ENCODE measurements at regions not wholly inside any gene's neighbourhood (a gene's known extent, or its start where the extent isn't known, plus 50 kb on each side); places are given as distances from the start of the nearest gene placed in this dataset.

DNA sequence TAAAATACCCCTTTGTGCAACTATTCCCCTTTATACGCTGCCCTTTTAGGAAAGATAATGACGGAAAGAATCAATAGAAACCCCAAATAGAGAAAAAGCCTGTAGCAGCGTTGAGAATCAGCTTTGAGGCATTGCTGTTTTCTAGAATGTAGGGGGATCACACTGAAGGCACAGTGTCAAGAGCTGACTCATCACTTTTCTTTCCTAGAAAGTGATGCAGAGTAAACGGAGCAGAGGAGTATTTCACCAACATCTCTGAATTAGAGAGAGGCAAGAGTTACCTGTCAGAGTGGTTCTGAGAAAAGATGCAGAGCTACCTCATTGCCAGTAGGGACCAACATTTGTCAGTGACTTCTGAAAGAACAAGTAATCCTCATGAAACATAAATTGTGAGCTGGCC lies 269.8 kb upstream of the TMC3 start:
- H2AK5ac ChIP-seq (ENCODE audit: insufficient read length, low read length): no peak overlapping the region
- H3K23ac ChIP-seq (ENCODE audit: insufficient read length, low read depth, low read length): no peak overlapping the region
- no peaks in the 10 kb centered on the region for H4K20me1 ChIP-seq (ENCODE audit: control insufficient read depth, insufficient read depth, insufficient read length)
- no peak for TF ChIP-seq CTCF (conservative IDR thresholded peaks at IDR 0.05)
- H3K9me3 ChIP-seq (ENCODE audit: control insufficient read depth, low read depth, low read length): no peaks in the 10 kb centered on the region
- Mint-ChIP-seq H3K4me3 (no peak overlapping the region), H3K27ac (no peak overlapping the region), H3K27me3 (ENCODE audit: low read depth) (no peaks in the 10 kb centered on the region), H3K4me1 (peaks cover 18 to 23% of the 10 kb centered on the region in 2 experiments), H3K9me3 (peaks cover 0 to 3% of the 10 kb centered on the region in 2 experiments; a peak in 2 of 5 replicates), H3K36me3 (ENCODE audit: insufficient read depth in 1 of 3, low read depth in 3 of 3) (peaks cover 0 to 3% (median 0%) of the 10 kb centered on the region in 3 experiments; a peak in 2 of 7 replicates)
- no peak overlapping the region for H2BK120ac ChIP-seq (ENCODE audit: low read depth, low read length, poor library complexity, severe bottlenecking)
- no peak overlapping the region for H3T11ph ChIP-seq (ENCODE audit: low read length)
- no peak overlapping the region for H2BK5ac ChIP-seq (ENCODE audit: insufficient read length, low read length)
- H2BK12ac ChIP-seq (ENCODE audit: insufficient read length, low read depth, low read length): no peak overlapping the region
- H3K4me1 ChIP-seq (ENCODE audit: insufficient read depth, low read length): peaks cover 4% of the 10 kb centered on the region; the same call in 1 of the 2 replicates
- no peak overlapping the region for H3K14ac ChIP-seq (ENCODE audit: insufficient read depth, low read length)
- no peaks in the 10 kb centered on the region for H3K23me2 ChIP-seq (ENCODE audit: insufficient read length, low read depth, low read length, poor library complexity, severe bottlenecking)
- H2BK15ac ChIP-seq (ENCODE audit: low read depth, low read length): no peak overlapping the region
- no peak for DNase-seq
- H2AFZ ChIP-seq (ENCODE audit: low read length): no peak overlapping the region
- H3K56ac ChIP-seq (ENCODE audit: insufficient read length, low read depth, low read length): no peak overlapping the region
- H3K18ac ChIP-seq (ENCODE audit: insufficient read length, low read depth, low read length): no peak overlapping the region
- WGBS (ENCODE audit: extremely low coverage, insufficient read length, low lambda C conversion rate): no CpG with 5 or more reads among the region's 4 CpGs
- no peaks in the 10 kb centered on the region for H3K27me3 ChIP-seq (ENCODE audit: insufficient read depth, low read length)
- H4K8ac ChIP-seq (replicated peaks; ENCODE audit: insufficient read length, low read depth, low read length): no peak overlapping the region
- H3K9ac ChIP-seq (ENCODE audit: extremely low read depth, insufficient read length, low read length): no peak overlapping the region
- no peak overlapping the region for H4K91ac ChIP-seq (ENCODE audit: insufficient read length, low read depth, low read length)
- no peak overlapping the region for H3K4me2 ChIP-seq (ENCODE audit: insufficient read depth, insufficient read length, low read length)
- H3K27ac ChIP-seq (ENCODE audit: insufficient read length, low read depth, low read length): no peak overlapping the region
- H3K4ac ChIP-seq (ENCODE audit: low read depth, low read length): no peak overlapping the region
- H2BK20ac ChIP-seq (ENCODE audit: low read depth, low read length, poor library complexity, severe bottlenecking): no peak overlapping the region
- no peaks in the 10 kb centered on the region for H3K79me1 ChIP-seq (ENCODE audit: insufficient read depth, low read depth, low read length, poor library complexity, severe bottlenecking)
- no peak overlapping the region for H4K5ac ChIP-seq (ENCODE audit: insufficient read length, low read depth, low read length)
- H3K79me2 ChIP-seq (ENCODE audit: insufficient read depth, low read length): no peaks in the 10 kb centered on the region

Measured in H9 (cell line).